Activated CD8-positive, alpha-beta memory T cell treated with anti-CD3 and anti-CD28 coated beads, Interleukin-2, amount 50 U/mL, for 1 hour (primary cell): ENCODE measurements at regions not wholly inside any gene's neighbourhood (a gene's known extent, or its start where the extent isn't known, plus 50 kb on each side); places are given as distances from the start of the nearest gene placed in this dataset.
A peak's percentile ranks its signal among the peaks of the same experiment; 100 is the strongest.
"Not testable (repeated sequence)": the region's sequence is repeated elsewhere in the genome, so short reads cannot be mapped to it uniquely, and the experiment has no call there.

Experiments used
- DNase-seq: peaks from one replicate; pipeline ENCODE4 v3.0.0-alpha.2; 2020; ENCODE audit errors: extremely low read depth

DNA sequence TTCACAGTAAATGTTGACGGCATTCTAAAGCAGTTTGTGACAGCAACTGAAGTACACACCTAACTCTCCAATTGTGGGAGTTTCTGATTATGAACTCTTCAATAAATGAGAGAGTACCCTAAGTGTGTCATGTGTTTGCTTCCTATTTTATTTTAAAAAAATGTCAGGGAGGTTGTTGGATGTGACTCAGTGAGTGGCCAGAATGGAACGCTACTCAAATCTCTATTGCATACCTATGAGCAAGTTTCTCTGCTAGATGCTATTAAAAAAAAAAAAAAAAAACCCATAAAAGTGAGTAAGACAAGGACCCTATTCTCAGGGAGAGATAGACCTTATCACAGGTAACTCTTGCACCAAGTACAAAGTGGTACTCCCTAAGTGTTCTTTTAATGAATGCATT is 256.6 kb downstream of the BTG1 start:
- no peak for DNase-seq

GRCh38 chr12:91887957-91888356 is 257.7 kb downstream of the BTG1 start:
- no peak for DNase-seq

DNA sequence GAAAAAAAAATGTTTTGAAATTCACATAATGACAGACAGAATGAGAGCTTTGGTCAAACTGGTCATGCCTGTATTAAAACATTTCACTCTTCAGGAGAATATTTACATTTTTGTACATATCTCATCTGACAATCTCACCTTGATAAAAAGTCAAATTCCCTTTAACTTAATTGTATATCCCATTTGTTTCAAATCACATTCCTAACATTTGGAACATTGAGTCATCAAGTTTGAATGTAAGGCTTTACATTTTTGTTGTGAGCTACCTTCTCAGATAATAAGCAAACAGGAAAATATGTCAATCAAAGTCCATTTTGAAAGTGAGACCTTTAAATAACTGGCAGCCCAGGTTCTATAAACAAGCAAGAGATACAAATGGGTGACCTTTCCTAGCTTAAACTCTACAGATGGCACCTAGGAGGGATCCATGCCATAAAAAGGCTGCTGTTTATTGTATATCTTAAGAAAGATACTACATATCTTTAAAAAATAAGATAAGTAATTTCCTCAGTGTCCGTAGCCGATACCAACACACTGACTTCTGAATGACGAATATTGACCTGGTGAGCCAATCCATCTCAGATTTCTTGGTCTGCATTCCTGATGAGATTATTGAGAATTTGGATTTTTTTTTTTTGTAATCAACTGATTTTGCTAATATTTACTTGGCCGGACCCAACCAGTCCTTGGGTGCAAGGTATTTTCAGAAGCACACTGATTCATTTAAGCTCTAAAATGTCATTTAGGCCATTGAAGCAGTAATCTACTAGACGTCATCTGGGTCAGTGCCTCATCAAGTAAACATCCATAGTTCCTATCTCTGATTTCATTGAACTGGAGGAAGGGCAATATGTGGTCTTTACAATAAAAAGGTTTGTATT is 259.6 kb downstream of the BTG1 start:
- no peak for DNase-seq

GRCh38 chr12:91884230-91884629 is 261.4 kb downstream of the BTG1 start:
- DNase-seq = no peak

DNA sequence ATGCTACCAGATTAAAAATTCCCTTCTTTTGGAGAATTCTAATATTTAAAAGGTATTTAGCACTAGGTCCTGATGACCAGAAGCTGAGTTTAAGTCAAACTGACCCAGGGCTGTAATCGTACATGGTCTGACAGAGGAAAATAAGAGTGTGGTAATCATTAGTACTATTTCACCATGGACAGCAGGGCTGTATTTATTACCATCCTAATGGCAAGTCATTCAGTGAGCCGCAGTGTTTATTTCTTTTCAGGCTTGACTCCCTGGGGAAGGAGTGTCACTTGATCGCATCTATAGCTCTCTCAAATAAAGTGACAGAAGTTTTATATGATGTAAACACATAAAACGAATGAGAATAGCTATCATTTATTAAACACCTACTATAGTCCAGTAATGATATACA is 261.8 kb downstream of the BTG1 start:
- no peak for DNase-seq

DNA sequence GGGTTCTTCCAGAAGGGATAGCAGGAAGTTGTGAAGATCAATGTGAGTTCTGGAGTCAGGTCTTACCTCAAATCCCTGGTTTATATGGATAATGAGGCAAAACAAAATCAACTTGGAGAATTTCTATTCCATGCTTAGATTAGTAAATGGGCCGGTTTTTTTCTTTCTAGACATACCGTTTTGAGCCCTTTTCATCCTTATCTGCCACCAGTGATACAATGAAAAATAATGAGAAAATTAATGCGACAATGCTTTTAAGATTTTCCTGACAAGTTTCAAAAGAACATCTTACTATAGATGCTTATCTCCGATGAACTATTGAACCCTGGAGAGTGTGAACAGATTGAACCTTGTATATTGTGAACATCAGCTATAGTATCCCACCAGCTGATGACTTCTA is 262.7 kb downstream of the BTG1 start:
- no peak for DNase-seq

DNA sequence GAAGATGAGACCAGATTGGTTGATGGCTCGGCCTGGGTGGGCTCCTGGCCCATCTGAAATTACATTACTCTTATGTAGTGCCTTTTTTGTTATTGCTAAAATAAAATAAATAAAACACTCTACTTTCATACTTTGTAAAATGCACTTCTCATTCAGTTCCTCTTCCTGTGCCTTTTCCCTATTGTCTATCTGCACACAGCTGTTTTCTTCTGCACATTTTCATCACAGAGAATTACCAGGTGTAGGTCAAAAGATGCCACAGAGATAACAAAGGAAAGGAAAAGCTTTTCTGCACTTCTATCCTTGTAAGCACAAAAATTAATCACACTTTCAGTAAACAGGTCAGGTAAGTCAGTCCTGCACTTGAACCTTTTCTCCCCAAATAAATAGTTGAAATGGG is 265.1 kb downstream of the BTG1 start:
- no peak for DNase-seq

- DNase-seq = peak; percentile 41
Measured at GRCh38 chr12:91877456-91878235, 268.0 kb downstream of the BTG1 start.

DNA sequence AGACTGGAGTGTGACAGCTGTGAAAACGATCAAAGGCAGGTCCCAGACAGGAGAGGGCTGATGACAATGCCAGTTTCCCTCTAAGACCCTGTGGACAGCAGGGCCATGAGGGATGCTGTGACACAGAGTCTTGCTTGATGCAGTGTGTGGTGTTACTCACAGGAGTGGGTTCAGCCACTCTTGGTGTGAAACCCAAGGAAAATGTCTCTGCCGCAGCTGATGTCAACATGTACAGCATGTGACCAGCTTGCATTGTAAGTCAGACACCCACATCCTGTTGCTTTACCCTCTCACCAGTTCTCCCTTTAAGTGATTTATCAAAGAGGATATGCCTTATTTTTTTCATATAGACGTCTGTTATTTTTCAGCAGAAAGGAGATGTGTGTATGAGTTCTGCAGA is 268.6 kb downstream of the BTG1 start:
- peak; percentile 88 for DNase-seq

GRCh38 chr12:91875671-91876070 is 270.0 kb downstream of the BTG1 start:
- not testable (repeated sequence) for DNase-seq

GRCh38 chr12:91874086-91874865 is 271.4 kb downstream of the BTG1 start:
- no peak for DNase-seq

- DNase-seq = no peak
Measured at GRCh38 chr12:91871751-91872150, 273.9 kb downstream of the BTG1 start.

GRCh38 chr12:91870872-91871707 is 274.6 kb downstream of the BTG1 start:
- no peak for DNase-seq

DNA sequence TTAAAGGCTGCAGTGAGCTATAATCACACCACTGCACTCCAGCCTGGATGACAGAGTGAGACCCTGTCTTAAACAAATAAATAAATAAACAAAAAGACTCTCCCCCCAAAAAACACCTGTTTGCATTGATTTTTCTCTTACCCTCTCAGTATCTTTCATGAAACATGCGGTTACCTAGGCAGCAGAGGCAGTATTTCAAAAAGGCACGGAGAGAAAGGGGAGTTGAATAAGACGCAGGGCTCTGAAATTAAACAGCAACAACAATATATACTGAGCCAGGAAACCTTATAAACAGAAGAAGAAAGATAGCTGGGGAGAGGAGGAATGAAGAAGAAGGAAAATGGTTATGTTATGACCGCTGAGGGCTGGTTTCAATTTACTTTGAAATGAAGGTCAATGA is 277.6 kb downstream of the BTG1 start:
- no peak for DNase-seq

- DNase-seq = no peak
Measured at GRCh38 chr12:91866566-91866965, 279.1 kb downstream of the BTG1 start.

DNA sequence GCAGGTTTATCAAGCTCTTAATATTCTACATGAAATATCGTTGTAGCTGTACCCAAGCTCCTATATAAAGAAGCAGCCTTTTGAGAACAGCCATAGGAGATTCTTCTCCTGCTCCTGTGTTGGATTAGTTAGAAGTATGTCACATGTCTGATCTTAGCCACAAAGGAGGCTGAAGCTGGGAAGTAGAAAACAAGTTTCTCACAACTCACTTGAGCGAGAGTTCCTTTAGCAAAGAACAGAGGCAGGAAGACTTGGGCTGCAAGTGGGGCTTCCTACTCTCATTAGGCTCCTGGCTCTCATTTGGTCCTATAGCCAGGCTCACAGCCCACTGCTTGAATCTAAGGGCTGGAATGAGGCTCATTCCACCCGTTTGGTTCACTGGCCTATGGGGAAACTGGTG is 281.9 kb downstream of the BTG1 start:
- no peak for DNase-seq

- DNase-seq = no peak
Measured at GRCh38 chr12:91861554-91861953, 284.1 kb downstream of the BTG1 start.

GRCh38 chr12:91859347-91859746 is 286.3 kb downstream of the BTG1 start:
- DNase-seq = no peak

DNA sequence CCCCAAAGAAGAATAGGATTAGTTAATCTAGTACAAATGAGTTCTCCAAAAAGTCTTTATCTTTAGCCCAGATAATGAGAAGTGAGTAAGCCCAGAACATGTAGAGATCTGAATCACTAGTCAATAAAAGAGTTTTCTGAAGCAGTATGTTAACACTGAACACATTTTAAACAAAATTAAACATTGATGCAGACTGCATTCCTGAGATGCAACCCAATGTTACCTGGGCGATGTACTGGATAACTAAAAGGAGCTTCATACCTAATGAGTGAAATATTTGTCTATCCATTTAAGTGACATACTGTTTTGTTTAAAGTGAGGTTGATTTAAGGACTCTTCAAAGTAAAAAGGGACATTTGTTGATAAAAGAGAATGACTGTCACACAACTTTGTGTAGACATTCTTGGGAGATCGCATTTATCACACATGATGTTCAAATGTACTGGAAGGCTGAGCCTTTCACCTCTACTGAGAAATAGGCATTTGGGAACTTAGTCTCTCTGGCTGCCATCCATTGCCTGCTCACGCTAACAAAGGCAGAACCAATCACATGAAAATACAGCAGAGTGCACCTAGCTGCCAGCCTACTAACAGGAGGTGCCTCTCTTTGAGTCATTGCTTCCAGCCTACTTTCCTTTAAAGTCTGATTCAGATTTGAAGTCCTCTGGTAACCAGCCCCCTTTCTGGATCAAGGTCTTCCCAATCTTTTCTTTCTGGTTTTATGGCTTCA is 287.7 kb downstream of the BTG1 start:
- no peak for DNase-seq

GRCh38 chr12:91854725-91855124 is 290.9 kb downstream of the BTG1 start:
- no peak for DNase-seq
